Ovary (tissue), 3 donors: ENCODE measurements at regions not wholly inside any gene's neighbourhood (a gene's known extent, or its start where the extent isn't known, plus 50 kb on each side); places are given as distances from the start of the nearest gene placed in this dataset.
"Not testable (repeated sequence)": the region's sequence is repeated elsewhere in the genome, so short reads cannot be mapped to it uniquely, and the experiment has no call there.

ENCODE experiments used
- EP300 ChIP-seq: sonication (generic); formaldehyde crosslinking; IDR thresholded peaks from one replicate; pipeline ENCODE4 v1.6.1; 2017; ENCODE audit warnings: antibody characterized with exemption
- POLR2A ChIP-seq: fragments of 450-650 bp; IDR thresholded peaks from one replicate; pipeline ENCODE4 v1.6.1; 2017; ENCODE audit warnings: antibody characterized with exemption, mild to moderate bottlenecking, moderate library complexity
- TF ChIP-seq, protein P1 (sequence below), 3 donors: fragments of 450-650 bp in 2 of 3; fragments of 200-600 bp in 1 of 3; IDR thresholded peaks; one replicate each; pipeline versions ENCODE4 v1.5.1 to v1.8.0; 2016 to 2022; ENCODE audit warnings: antibody characterized with exemption in 3 of 3, mild to moderate bottlenecking in 1 of 3
- donor health status: DM: no; HTN: no; CAD: no.

GRCh38 chr12:87421233-87421632, 608.0 kb downstream of the C12orf50 start:
- not testable (repeated sequence) for TF ChIP-seq POLR2A, EP300
- TF ChIP-seq, protein P1, sequence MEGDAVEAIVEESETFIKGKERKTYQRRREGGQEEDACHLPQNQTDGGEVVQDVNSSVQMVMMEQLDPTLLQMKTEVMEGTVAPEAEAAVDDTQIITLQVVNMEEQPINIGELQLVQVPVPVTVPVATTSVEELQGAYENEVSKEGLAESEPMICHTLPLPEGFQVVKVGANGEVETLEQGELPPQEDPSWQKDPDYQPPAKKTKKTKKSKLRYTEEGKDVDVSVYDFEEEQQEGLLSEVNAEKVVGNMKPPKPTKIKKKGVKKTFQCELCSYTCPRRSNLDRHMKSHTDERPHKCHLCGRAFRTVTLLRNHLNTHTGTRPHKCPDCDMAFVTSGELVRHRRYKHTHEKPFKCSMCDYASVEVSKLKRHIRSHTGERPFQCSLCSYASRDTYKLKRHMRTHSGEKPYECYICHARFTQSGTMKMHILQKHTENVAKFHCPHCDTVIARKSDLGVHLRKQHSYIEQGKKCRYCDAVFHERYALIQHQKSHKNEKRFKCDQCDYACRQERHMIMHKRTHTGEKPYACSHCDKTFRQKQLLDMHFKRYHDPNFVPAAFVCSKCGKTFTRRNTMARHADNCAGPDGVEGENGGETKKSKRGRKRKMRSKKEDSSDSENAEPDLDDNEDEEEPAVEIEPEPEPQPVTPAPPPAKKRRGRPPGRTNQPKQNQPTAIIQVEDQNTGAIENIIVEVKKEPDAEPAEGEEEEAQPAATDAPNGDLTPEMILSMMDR (IDR thresholded peaks at IDR 0.05) = not testable (repeated sequence)
